Astrocyte (in vitro differentiated cells and primary cell): ENCODE measurements at regions not wholly inside any gene's neighbourhood (a gene's known extent, or its start where the extent isn't known, plus 50 kb on each side); places are given as distances from the start of the nearest gene placed in this dataset.

Experiments used
- DNase-seq: peaks from one replicate; pipeline ENCODE4 v3.0.0-alpha.2; 2010; ENCODE audit warnings: low read depth
- FAIRE-seq: peaks from 2 replicates; lab custom pipeline; 2011; peaks lifted over from hg19 to GRCh38; lab: Jason Lieb, UNC
- H2AFZ ChIP-seq: 2 replicates; pipeline ENCODE4 v1.6.0; 2012; ENCODE audit warnings: low read depth, low read length, inconsistent platforms
- H3K27ac ChIP-seq: 2 replicates; pipeline ENCODE4 v1.5.1; 2011; ENCODE audit warnings: low read depth, low read length, inconsistent platforms
- H3K27me3 ChIP-seq: 2 replicates; pipeline ENCODE4 v1.6.0; 2011; ENCODE audit warnings: low read length, inconsistent platforms; ENCODE audit not compliant: insufficient read depth
- H3K36me3 ChIP-seq: 2 replicates; pipeline ENCODE4 v1.5.1; 2011; ENCODE audit warnings: low read length, inconsistent platforms; ENCODE audit not compliant: insufficient read depth
- H3K4me1 ChIP-seq: 2 replicates; pipeline ENCODE4 v1.5.1; 2011; ENCODE audit warnings: low read length, inconsistent platforms; ENCODE audit not compliant: insufficient read depth
- H3K4me2 ChIP-seq: 2 replicates; pipeline ENCODE4 v1.6.0; 2012; ENCODE audit warnings: low read length, inconsistent platforms
- H3K4me3 ChIP-seq: 2 replicates; pipeline ENCODE4 v1.5.1; 2011; ENCODE audit warnings: low read depth, mild to moderate bottlenecking, low read length, inconsistent platforms; ENCODE audit not compliant: insufficient read depth
- H3K79me2 ChIP-seq: 2 replicates; pipeline ENCODE4 v1.6.0; 2012; ENCODE audit warnings: mild to moderate bottlenecking, low read length, inconsistent platforms; ENCODE audit not compliant: insufficient read depth
- H3K9ac ChIP-seq: 2 replicates; pipeline ENCODE4 v1.6.0; 2012; ENCODE audit warnings: mild to moderate bottlenecking, low read length, inconsistent platforms
- H3K9me3 ChIP-seq: 2 replicates; pipeline ENCODE4 v1.5.1; 2012; ENCODE audit warnings: low read depth, mild to moderate bottlenecking, low read length, inconsistent platforms; ENCODE audit not compliant: insufficient read depth
- H4K20me1 ChIP-seq: 2 replicates; pipeline ENCODE4 v1.6.0; 2012; ENCODE audit warnings: low read length, inconsistent platforms; ENCODE audit not compliant: insufficient read depth
- H3K27ac Mint-ChIP-seq: one replicate; pipeline ENCODE4 v1.8.0; 2021; ENCODE audit warnings: mild to moderate bottlenecking, mixed read lengths; ENCODE audit not compliant: unreplicated experiment
- H3K27me3 Mint-ChIP-seq: one replicate; pipeline ENCODE4 v1.8.0; 2021; ENCODE audit warnings: low read depth, mixed read lengths; ENCODE audit not compliant: unreplicated experiment
- H3K36me3 Mint-ChIP-seq: one replicate; pipeline ENCODE4 v1.8.0; 2021; ENCODE audit warnings: low read depth, mixed read lengths; ENCODE audit not compliant: unreplicated experiment
- H3K4me1 Mint-ChIP-seq: one replicate; pipeline ENCODE4 v1.8.0; 2021; ENCODE audit warnings: low read depth, mixed read lengths; ENCODE audit not compliant: unreplicated experiment
- H3K4me3 Mint-ChIP-seq: one replicate; pipeline ENCODE4 v1.8.0; 2021; ENCODE audit warnings: mild to moderate bottlenecking, moderate library complexity, mixed read lengths; ENCODE audit not compliant: unreplicated experiment
- H3K9me3 Mint-ChIP-seq: one replicate; pipeline ENCODE4 v1.8.0; 2021; ENCODE audit warnings: mild to moderate bottlenecking, mixed read lengths; ENCODE audit not compliant: unreplicated experiment
- CTCF ChIP-seq: IDR thresholded peaks from 2 replicates; pipeline ENCODE4 v1.5.1; 2011; ENCODE audit warnings: low read depth, mild to moderate bottlenecking, inconsistent platforms, low read length, moderate library complexity; ENCODE audit not compliant: insufficient read depth
- EZH2 ChIP-seq: IDR thresholded peaks from 2 replicates; pipeline ENCODE4 v1.6.1; 2012; ENCODE audit warnings: mild to moderate bottlenecking, low read length, inconsistent platforms; ENCODE audit not compliant: insufficient read depth

- Mint-ChIP-seq H3K27me3 (no peaks in the 10 kb centered on the region), H3K4me1 (peaks cover 8% of the 10 kb centered on the region), H3K27ac (no peak overlapping the region), H3K36me3 (peaks cover 2% of the 10 kb centered on the region), H3K9me3 (peaks cover 11% of the 10 kb centered on the region), H3K4me3 (no peak overlapping the region)
- H3K79me2 ChIP-seq: no peaks in the 10 kb centered on the region
- no peak overlapping the region for H3K9ac ChIP-seq
- no peak for FAIRE-seq
- H3K27ac ChIP-seq: no peak overlapping the region
- no peak overlapping the region for H3K4me3 ChIP-seq
- no peak overlapping the region for H3K4me2 ChIP-seq
- no peak overlapping the region for H2AFZ ChIP-seq
- H3K36me3 ChIP-seq: no peaks in the 10 kb centered on the region
- no peaks in the 10 kb centered on the region for H3K4me1 ChIP-seq
- H3K27me3 ChIP-seq: no peaks in the 10 kb centered on the region
- no peaks in the 10 kb centered on the region for H3K9me3 ChIP-seq
- TF ChIP-seq CTCF (no peak), EZH2 (no peak)
- H4K20me1 ChIP-seq: no peaks in the 10 kb centered on the region
- DNase-seq: no peak
These were observed 226.1 kb downstream of the ANKRD30B start for GRCh38 chr18:14974088-14974487.

- no peak for TF ChIP-seq EZH2
- TF ChIP-seq CTCF: no peak
- Histone ChIP-seq H4K20me1 (no peaks in the 10 kb centered on the region), H2AFZ (no peak overlapping the region), H3K4me3 (no peak overlapping the region), H3K4me1 (no peaks in the 10 kb centered on the region), H3K9ac (no peak overlapping the region), H3K79me2 (no peaks in the 10 kb centered on the region), H3K4me2 (no peak overlapping the region), H3K36me3 (no peaks in the 10 kb centered on the region), H3K27ac (no peak overlapping the region), H3K27me3 (no peaks in the 10 kb centered on the region), H3K9me3 (no peaks in the 10 kb centered on the region)
- peaks cover 2% of the 10 kb centered on the region for H3K36me3 Mint-ChIP-seq
- H3K9me3 Mint-ChIP-seq: peaks cover 9% of the 10 kb centered on the region
- no peak overlapping the region for H3K4me3 Mint-ChIP-seq
- DNase-seq (no peak), FAIRE-seq (no peak)
- H3K27me3 Mint-ChIP-seq: no peaks in the 10 kb centered on the region
- peaks cover 8% of the 10 kb centered on the region for H3K4me1 Mint-ChIP-seq
- no peak overlapping the region for H3K27ac Mint-ChIP-seq
These were observed 226.6 kb downstream of the ANKRD30B start for GRCh38 chr18:14974576-14974975.

GRCh38 chr18:14975431-14975830 lies 227.5 kb downstream of the ANKRD30B start:
- Histone ChIP-seq H2AFZ (no peak overlapping the region), H3K36me3 (no peaks in the 10 kb centered on the region), H4K20me1 (no peaks in the 10 kb centered on the region), H3K4me3 (no peak overlapping the region), H3K9me3 (peaks cover 3% of the 10 kb centered on the region), H3K9ac (no peak overlapping the region), H3K27me3 (no peaks in the 10 kb centered on the region), H3K27ac (no peak overlapping the region), H3K4me2 (no peak overlapping the region), H3K79me2 (no peaks in the 10 kb centered on the region), H3K4me1 (no peaks in the 10 kb centered on the region)
- Mint-ChIP-seq H3K4me1 (peaks cover 8% of the 10 kb centered on the region), H3K9me3 (peaks cover 9% of the 10 kb centered on the region), H3K27ac (no peak overlapping the region), H3K4me3 (no peak overlapping the region), H3K27me3 (no peaks in the 10 kb centered on the region), H3K36me3 (peaks cover 2% of the 10 kb centered on the region)
- TF ChIP-seq EZH2 (no peak), CTCF (no peak)
- FAIRE-seq (no peak), DNase-seq (no peak)
